NCI-H1694 treated with DMSO at 0.1 percent for 48 hours (cell line): ENCODE measurements at regions not wholly inside any gene's neighbourhood (a gene's known extent, or its start where the extent isn't known, plus 50 kb on each side); places are given as distances from the start of the nearest gene placed in this dataset.

Experiments used
- DNase-seq: peaks from one replicate; lab custom pipeline; 2025; lab: John Stamatoyannopoulos, UW

DNA sequence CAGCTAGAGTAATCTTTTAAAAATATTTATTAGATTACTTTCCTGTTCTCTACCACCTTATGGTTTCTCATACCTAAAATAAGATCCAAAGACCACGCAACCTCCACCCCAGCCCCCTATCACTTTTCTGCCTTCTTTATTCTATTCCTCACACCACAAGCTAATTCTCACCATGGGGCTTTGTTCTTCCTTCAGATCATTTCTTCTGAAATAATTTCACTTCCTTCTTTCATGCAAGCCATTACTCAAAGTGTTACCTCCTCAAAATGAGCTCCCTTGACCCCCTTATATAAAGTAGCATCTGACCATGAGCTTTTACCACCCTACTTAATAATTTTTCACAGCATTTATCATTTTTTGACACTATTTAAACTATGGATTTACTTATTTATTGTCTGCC, 233.2 kb upstream of the TMCO5A start:
- DNase-seq: no peak

DNA sequence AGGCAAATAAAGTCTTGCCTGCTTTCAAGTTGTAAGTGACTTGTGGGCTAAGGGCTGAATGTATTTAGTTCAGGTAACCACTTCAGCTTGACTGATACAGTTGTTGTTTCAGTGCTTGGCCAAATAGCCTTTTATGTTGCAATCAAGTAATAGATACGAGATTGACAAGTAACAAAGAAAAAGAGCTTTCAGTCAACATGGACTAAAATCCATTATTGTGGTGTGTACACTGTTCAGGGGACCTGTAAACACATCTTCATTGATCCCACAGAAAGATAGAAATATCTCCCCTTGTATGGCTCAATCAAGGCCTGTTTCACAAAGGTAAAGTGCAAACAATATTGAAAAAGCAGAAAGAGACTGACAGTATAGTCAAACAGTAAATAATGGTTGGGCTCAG, 224.8 kb upstream of the TMCO5A start:
- no peak for DNase-seq

DNA sequence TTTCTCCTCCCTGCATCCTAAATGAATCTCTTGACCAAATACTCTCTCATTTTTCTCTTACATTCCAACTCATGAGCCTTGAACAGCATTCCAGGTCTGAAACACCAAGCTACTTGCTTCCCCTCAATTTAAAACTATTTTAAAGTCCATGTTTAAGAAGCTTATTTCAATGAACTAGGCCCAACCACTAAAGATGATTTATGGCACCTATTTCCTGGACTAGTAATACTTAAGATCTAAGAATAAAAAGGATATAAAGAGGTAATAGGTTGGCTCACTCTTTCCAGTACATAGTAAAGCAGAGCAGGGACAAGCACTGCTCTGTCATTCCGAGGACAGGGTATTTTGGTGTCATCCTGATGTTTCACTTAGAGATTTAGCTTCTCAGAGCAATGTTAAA, 219.3 kb upstream of the TMCO5A start:
- no peak for DNase-seq

DNA sequence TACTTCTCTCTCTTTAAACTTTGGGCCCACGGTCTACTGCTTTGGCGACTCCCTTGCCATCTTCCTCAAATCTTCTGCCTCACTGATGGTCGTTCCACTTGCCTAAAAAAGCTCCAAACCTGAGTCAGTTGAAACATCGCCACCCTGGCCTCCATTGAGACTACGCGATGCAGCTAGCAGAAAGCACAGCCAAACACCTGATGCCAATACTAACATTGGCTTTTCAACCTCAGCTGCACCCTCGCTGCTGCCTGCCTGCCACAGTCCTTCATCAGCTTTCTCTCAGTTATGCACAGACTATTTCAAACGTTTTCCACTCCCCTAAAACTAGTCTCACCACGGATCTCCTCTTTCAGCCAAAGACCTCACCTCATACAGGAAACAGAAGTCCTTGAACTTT, 214.2 kb upstream of the TMCO5A start:
- DNase-seq: no peak

DNA sequence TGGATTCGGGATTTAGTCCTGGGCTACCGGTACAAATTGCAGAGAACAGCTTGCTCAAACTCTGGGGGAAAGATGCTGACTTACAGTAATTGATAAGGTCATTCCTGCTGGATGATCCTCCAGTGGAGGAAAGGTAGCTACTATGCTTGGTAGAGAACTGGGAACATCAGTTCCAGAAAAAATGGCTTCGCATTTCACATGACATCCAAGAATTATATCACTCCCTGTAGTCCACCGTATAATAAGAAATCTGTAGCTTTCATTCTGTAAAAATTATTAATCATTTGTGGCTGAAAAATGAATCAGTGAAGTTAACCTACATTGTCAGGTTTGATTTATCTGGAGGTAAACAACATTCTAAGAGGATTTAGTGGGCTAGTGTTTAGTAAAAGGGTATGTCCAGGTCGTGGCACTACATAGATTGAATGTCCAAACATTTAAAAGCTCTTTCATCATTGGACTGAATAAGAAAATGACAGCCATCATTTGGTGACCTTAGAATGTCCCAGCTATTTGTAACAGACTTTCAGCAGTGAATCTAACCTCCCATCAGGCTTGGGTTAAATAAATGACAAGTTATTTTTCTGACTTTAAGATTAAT, 203.2 kb upstream of the TMCO5A start:
- DNase-seq: no peak

DNA sequence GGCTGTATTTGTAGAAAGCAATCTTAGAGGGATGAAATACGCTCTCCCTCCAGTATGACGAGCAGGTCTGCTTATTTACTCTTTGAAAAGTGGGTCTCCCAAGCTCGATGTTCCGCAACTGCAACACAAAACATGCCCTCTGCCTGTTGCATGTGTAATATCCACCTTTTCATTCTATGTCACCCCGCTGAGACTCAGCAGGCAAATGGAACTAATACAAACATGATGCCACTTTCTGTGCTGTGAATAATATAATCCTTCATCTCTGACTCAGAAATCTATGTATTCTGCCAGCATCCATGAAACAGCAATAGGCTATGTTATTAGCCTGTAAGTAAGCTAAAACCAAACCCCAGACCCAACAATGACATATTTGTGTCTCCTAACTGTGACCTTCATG, 200.8 kb upstream of the TMCO5A start:
- no peak for DNase-seq

DNA sequence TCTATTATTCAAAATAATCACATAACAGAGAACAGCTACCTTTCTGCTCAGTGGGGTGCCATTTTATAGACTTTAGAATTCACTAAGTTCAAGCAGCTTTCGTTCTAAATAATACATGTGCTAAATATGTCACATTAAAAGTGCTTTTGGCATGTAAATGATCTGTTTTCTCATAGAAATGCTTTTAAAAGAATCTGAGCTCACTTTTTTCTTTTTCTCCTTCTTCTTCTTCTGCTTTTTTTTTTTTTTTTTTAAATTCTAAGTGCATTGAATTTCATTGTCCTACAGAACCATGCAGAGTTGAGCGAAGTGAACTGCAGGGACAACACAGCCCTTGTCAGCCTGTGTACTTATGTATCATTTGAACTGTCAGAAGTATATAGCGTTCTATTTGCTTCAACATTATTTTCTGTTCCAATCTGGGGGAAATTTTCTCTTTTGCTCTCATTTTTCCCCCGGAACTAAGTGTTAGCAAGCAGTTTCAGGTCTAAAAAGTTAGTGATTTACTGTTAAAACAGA, 193.8 kb upstream of the TMCO5A start:
- no peak for DNase-seq

DNA sequence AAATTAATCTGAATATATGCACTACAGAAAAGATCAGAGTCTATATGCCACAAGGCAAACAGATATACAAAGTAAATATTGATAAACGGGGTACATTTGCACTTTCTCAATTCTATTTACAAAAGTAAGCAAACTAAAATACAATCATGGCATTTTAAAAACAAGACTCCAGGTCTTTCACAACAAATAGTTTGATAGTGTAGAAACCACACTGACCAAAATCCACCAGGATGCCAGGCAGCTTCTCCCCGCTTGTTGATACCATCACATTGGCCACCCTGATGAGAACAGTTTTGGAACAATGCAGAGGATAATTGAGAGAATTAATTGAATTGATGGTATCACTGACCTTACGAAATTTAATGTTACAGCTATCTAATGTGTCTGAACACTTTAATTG, 190.6 kb upstream of the TMCO5A start:
- DNase-seq: no peak

DNA sequence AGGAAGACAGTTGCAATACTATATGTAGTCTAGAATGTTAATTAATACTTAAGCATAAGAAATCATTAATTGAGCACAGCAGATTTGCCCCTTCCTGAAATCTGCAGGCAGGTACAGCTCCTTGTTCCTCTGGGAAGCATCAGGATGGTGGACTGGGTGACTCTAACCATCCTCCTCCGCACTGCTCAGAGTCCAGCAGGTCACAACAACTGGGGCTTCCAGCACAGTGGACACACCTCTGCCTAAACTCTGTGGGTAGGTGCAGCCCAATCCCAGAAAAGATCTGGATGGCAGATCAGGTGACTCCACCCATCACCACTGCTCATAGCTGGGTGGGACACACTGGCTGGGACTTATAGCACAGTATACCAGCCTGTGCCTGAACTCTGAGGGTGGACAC, 189.9 kb upstream of the TMCO5A start:
- no peak for DNase-seq

DNA sequence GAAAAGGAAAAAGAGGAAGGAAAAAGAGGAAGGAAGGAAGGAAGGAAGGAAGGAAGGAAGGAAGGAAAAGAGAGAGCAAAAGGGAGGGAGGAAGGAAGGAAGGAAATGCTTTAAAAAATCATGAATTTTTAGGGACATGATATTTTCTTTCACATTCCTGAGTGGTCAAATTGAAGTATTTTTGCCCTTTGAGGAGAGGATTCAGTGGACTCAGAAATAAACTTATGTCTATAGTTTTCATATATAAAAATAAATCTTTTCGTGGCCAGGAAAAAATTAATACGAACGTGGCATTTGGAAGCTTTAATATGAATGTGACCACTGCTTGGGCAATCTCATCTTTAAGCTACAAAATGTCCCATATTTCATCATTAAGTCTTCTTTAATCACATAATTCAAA, 183.0 kb upstream of the TMCO5A start:
- no peak for DNase-seq

DNA sequence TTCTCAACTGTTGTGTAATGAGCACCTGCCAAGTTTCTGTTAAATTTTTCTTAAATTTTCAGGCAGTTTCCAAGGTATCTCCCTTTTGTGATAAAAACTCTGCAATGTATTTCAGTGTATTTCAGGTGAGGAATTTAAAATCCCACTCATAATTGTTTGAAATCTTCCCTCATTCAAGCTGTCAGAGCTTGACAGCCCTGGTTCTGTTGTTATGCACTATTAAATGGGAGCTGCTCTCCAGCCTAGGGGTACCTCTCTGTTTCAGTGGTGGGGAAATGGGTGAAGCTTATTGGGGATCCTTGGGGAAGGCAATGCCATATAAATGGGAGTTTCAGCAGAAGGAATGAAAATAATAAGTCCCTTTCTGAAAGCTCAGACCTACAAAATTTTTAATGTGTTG, 178.0 kb upstream of the TMCO5A start:
- DNase-seq: no peak

DNA sequence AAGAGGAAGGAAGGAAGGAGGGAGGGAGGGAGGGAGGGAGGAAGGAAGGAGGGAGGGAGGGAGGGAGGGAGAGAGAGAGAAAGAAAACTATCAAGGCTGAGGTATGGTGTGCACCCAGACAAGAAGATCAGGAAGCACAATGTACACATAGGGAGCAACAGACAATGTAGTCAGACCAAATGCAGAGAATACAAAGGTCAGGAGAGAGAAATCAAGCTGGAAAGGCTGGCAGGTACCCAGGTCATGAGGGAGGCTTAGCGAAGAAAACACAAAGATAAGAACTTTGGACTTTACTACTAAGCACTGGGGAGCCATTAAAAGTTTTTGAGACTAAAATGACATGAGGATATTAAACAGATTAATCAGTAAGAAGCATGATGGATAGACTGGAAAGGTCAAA, 176.0 kb upstream of the TMCO5A start:
- DNase-seq: no peak

DNA sequence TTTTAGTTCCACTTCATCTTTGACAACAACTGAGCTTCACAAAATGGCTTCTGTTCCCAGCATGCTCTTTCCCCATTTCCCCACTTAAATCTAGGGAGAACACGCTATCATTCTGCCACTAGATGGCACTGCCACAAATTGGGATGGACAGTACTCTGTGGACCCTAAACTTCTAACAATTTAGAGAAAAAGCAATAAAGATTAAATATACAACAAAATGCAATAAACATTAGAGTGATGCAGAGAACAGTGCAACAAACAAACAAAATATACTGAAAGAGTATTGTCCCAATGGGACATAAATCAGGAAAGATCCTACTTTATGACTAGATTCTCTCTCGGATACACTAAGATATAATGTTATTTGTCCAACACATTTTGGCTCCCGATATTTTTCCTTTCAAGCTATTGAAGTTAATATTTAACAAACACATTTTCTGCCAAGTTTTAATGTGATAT, 169.7 kb upstream of the TMCO5A start:
- DNase-seq: peak; percentile 15

DNA sequence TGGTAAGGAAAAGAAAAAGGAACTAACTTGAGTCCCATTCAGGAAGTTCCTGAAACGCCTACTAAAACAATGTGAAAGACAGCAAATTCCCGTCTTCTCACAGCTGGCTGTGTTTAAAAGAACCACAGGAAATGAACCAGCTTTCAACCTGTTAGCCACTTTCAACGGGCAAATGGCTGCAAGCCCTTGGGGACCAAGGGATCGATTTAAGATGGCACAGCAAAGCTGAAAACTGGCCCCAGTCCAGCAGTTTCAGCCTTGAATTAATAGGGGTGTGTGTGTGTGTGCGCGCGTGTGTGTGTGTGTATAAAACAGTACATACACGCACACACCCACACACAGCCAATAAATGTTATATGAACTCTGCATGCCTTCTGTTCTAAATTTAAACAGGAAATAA, 168.7 kb upstream of the TMCO5A start:
- DNase-seq: no peak

DNA sequence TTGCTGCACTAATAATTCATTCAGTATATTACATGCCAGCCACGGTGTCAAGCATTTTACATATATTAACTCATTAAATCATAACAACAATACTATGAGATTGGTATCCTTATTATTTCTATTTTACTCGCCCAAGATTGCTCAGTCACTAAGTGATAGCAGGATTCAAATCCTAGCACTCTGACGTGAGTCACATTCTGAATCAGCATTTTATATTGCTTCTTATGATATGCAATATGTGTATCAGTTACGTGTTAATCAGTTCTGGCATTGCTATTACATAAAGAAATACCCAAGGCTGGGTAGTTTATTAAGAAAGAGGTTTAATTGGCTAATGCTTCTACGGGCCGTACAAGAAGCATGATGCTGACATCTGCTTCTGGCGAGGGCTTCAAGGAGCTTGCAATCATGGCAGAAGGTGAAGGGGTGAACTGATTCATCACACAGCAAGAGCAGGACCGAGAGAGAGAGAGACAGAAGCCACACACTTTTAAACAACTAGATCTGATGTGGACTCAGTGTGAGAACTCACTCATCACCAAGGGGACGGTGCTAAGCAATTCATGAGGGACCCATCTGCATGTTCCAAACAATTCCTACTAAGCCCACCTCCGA, 166.5 kb upstream of the TMCO5A start:
- DNase-seq: no peak

DNA sequence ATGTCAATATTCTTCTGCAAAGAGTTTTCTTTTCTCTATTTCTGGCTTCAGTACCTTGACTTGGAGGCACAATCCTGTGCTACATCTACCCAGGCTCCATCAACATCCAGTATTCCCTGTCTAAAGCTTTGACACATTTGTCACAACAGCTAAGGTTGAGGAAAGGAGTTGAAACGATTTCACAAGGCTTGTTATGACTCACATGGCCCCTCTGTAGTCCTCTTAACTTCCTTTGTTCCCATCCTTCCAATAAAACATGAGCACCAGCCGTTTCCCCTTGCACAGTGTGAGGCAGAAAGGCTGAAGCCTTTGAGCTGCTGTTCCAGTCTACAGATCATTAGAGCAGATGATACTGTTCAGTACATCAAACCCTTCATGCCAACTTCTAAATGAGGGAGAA, 163.0 kb upstream of the TMCO5A start:
- DNase-seq: no peak

DNA sequence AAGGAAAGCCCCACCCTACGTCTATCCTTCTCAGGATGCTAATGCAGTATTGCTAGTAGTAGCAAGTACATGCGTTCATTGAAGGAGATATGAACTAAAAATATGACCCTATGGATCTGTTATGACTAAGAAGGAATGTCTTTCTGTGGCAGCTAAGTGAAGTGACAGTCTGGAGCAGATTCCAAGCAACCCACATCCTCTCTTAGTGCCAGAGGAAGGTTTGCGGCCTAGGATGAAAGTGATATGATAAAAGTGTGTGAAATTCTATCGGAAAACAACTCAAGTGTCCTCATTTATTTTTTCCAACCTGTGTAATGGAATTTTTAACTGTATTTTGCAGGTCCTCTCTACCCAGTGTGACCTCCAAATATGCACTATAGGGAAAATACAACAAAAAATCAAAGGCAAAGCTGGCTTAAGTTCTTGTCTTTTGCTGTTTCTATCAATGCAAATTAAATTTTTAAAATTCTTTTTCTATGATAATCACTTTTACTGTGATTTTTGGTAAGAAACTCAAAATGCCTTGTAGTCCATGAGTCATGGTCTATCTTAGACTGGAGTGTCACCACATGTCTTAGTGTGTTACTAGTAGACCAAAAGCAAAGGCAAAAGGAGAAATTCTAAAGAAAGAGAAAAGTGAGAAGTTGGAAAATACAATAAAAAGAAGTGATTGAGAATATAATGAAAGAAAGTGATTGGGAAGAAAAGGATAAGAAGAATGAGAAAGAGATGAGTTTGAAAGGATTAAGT, 161.2 kb upstream of the TMCO5A start:
- no peak for DNase-seq

DNA sequence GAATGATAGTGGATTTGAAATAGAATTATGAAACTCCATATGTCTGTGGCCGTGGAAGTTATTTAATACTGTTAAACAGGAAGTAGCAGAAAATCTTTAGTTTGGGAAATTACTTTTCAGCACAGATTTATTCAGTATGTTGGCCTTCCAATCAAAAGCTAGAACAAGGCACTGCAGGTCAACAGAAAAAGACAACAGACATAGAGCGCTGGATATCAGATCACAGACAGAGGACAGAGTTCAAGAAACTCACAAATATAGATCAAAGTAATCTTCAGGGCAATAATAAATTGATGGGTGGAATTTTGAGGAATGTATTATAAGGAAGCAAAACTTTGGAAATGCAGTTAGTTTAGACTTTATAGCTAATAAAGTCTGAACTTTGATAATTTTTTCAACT, 159.5 kb upstream of the TMCO5A start:
- no peak for DNase-seq

DNA sequence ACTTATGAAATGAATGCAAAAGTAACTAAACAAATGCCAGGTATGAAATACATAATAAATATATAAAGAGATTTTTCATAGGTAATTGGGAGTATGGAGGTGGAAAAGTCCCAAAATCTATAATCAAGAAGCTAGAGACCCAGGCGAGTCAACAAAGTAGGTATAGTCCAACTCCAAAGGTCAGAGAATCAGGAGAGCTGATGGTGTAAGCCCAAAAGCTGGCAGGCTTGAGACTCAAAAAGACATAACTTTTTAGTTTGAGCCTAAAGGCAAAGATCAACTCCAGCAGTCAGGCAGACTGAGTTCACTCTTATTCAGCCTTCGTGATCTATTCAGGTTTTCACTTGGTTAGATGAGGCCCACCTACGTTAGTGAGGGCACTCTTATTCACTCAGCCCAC, 157.4 kb upstream of the TMCO5A start:
- no peak for DNase-seq

DNA sequence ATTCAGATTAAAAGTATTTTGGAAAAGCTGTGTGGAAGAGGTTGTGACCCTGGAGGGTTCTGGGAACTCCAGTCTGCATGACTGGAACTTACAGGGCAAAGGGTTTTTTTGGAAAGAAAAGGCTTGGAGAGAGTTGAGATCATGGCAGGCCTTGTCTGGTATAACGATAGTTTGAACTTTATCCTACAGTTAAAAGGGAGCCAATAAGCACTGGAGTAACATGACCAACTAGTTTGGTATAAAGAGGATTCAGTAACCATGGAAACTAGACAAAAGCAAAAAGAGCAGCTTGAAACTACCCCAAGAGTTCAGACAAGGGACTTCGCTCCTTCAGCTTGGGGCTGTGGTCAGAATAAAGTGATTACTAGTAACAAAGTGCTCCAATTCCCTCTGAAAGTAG, 151.2 kb upstream of the TMCO5A start:
- DNase-seq: no peak

DNA sequence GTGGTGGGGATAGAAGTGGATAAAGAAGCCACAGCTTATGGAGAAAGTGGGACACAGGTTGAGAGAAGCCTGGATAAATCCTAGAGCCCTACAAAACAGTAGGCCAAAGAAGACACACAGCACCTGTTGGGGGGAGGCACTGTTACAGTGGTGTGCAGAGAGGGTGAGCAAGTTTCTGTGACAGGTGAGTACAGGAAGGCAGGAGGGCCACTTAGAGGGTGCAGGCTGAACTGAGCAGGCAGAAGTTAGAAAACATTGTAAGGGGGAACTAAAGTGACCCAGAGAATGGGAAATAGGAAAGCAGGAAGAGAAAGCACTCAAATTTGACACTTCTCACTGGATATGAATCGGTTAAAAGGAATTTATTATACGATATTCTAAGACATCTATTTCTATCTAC, 146.1 kb upstream of the TMCO5A start:
- DNase-seq: no peak

DNA sequence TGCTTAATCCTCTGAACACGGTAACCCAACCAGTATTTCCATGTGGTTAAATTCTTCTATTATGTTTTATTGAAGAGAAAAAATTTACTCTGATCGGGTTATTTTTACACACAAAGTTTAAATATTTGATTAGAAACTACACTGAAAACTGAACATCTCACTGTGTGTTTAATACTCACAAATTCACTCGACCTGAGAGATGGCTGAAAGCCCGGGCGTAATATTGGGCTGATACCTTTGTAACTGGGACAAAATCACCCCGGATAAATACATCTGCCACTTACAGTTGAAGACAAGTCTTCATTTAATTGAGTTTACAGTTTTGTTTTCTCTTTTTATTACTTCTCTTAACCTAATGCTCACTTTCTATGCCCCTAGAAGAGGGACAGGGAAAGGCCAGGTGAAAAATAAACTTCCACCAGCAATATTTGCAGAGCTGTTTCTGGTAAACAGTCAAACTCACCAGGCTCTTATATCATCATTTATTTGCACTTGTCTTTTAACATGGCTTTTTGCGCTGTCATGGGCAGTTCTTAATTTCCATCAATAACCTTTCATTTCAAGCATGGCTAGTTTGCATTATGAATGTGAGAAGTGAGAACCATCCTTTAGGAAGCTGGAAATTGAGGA, 145.6 kb upstream of the TMCO5A start:
- DNase-seq: no peak

DNA sequence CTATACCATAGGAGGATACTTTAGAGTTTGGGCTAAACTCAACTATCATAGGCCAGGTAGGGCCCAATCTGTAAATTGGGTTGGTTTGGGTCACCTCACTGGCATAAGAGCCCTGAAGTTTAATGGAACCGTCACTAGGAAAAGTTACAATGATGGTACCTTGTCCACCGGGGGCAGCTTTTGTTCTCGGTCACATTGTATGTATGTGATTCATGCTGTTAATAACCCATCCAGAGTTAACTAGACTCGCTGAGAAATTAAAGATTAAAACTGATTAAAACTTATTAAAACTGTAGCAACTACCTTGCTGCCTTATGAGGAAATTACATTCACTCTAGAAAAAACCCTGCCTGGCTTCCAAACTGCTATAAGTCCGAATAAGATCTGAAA, 145.0 kb upstream of the TMCO5A start:
- no peak for DNase-seq
